ENCODE measurements at regions not wholly inside any gene's neighbourhood (a gene's known extent, or its start where the extent isn't known, plus 50 kb on each side); places are given as distances from the start of the nearest gene placed in this dataset.
"Not testable (repeated sequence)": the region's sequence is repeated elsewhere in the genome, so short reads cannot be mapped to it uniquely, and the experiment has no call there.

DNA sequence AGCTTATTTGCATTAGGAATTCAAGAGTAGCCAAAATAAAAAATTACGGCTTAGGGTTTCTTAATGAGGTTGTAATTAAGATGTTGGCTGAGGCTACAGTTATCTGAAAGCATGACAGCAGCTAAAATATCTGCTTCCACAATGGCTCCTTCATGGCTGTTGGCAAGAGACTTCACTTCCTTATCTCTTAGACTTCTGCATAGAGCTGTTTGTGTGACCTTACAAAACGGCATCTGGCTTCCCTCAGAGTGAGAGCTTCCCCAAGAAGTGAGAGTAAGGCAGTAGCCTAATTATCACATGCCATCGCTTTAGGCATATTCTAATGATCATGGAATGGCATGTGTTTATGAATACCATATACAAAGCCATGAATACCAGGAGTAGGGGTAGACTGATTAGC lies 57.6 kb downstream of the CCDC59 start:
- Mint-ChIP-seq H3K4me1 (ENCODE audit: low read depth in 2 of 2) (no peaks in the 10 kb centered on the region), H3K27ac (no peak overlapping the region), H3K27me3 (no peaks in the 10 kb centered on the region), H3K9me3 (peaks cover 2% of the 10 kb centered on the region), H3K4me3 (no peak overlapping the region), H3K36me3 (no peaks in the 10 kb centered on the region)
- no peak for DNase-seq (ENCODE audit: low spot score)
- no peak for ATAC-seq

- H3K27me3 Mint-ChIP-seq: no peaks in the 10 kb centered on the region
These were observed 58.7 kb downstream of the CCDC59 start for GRCh38 chr12:82299319-82300025.

DNA sequence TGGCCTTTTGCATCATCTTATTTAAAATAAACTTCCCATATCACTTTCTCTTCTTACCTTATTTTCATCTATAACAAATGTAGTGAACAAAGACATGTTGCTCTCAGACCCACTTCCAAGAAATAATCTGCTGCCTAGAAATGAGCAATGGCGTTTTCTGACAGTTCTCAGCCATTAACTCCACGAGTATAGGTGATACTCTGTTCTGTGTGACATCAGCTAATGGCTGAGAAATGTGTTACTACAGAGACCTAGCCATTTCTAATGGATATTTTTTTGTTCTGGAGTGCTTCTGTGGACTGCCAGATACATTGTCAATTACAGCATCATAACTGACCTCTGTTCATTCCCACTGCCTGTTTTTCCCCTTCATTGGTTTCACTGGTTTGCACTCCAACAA lies 67.8 kb downstream of the CCDC59 start:
- Mint-ChIP-seq H3K4me3 (no peak overlapping the region), H3K9me3 (no peaks in the 10 kb centered on the region), H3K27me3 (no peaks in the 10 kb centered on the region), H3K36me3 (no peaks in the 10 kb centered on the region), H3K4me1 (ENCODE audit: low read depth in 2 of 2) (no peaks in the 10 kb centered on the region), H3K27ac (no peak overlapping the region)
- DNase-seq (ENCODE audit: low spot score): no peak
- ATAC-seq: no peak

More at GRCh38 chr12:82299319-82300025, 58.7 kb downstream of the CCDC59 start:
- ATAC-seq (no peak), DNase-seq (ENCODE audit: low spot score) (no peak)
- Mint-ChIP-seq H3K9me3 (peaks cover 2% of the 10 kb centered on the region), H3K4me3 (no peak overlapping the region), H3K4me1 (ENCODE audit: low read depth in 2 of 2) (no peaks in the 10 kb centered on the region), H3K36me3 (no peaks in the 10 kb centered on the region), H3K27ac (no peak overlapping the region)

- H3K27me3 Mint-ChIP-seq; DNase-seq (ENCODE audit: low spot score); H3K4me1 Mint-ChIP-seq (ENCODE audit: low read depth in 2 of 2); H3K4me3 Mint-ChIP-seq; ATAC-seq; H3K36me3 Mint-ChIP-seq; H3K27ac Mint-ChIP-seq: not testable (repeated sequence)
- peaks cover 11% of the 10 kb centered on the region for H3K9me3 Mint-ChIP-seq
These were observed 76.9 kb downstream of the CCDC59 start for GRCh38 chr12:82281335-82281734.

DNA sequence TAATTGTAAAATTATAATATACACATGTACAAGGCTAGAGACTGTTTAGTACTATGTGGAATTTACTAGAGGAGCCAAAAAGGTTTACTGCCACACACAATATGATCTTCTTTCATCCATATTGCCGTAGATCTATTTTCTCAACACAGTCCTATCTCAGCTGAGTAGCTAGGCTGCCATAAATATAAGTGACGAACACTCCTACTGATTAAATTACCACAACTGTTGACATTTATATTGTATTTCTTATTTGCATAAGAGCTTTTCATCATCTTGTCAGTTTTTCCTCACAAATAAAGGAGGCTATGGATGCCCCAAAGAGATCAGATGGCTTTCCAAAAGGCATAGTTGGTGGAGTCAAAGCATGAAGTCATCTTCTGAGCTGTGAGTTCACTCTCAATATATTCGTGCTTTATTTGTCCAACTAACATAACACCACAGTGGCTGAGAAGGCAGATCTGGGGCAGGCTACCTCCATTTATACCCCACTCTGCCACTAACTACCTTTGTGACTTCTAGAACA lies 78.6 kb downstream of the CCDC59 start:
- DNase-seq (ENCODE audit: low spot score): no peak
- H3K36me3 Mint-ChIP-seq: no peaks in the 10 kb centered on the region
- no peak overlapping the region for H3K4me3 Mint-ChIP-seq
- no peaks in the 10 kb centered on the region for H3K4me1 Mint-ChIP-seq (ENCODE audit: low read depth in 2 of 2)
- no peak overlapping the region for H3K27ac Mint-ChIP-seq
- ATAC-seq: no peak
- H3K9me3 Mint-ChIP-seq: peaks cover 15% of the 10 kb centered on the region
- no peaks in the 10 kb centered on the region for H3K27me3 Mint-ChIP-seq

GRCh38 chr12:82277582-82277981 lies 80.6 kb downstream of the CCDC59 start:
- no peaks in the 10 kb centered on the region for H3K27me3 Mint-ChIP-seq
- no peaks in the 10 kb centered on the region for H3K4me1 Mint-ChIP-seq (ENCODE audit: low read depth in 2 of 2)
- no peak for DNase-seq (ENCODE audit: low spot score)
- H3K27ac Mint-ChIP-seq: no peak overlapping the region
- no peaks in the 10 kb centered on the region for H3K36me3 Mint-ChIP-seq
- H3K4me3 Mint-ChIP-seq: no peak overlapping the region
- peaks cover 15% of the 10 kb centered on the region for H3K9me3 Mint-ChIP-seq
- ATAC-seq: no peak

DNA sequence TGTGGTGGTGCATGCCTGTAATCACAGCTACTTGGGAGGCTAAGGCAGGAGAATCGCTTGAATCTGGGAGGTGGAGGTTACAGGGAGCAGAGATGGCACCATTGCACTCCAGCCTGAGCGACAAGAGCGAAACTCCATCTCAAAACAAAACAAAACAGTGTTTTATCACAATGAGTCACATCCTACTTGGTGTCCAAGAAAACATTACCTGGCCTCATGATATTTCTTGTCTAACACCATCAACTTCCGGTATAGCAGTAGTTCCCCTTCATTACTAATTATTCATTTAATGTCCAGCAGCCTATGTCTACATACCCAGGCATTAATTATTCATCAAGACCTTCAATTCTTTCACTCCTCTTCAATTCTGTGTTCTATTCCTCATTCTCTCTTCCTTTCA lies 115.5 kb downstream of the CCDC59 start:
- no peaks in the 10 kb centered on the region for H3K27me3 Mint-ChIP-seq
- no peak overlapping the region for H3K4me3 Mint-ChIP-seq
- peaks cover 7% of the 10 kb centered on the region for H3K36me3 Mint-ChIP-seq
- no peak overlapping the region for H3K27ac Mint-ChIP-seq
- H3K4me1 Mint-ChIP-seq (ENCODE audit: low read depth in 2 of 2): no peaks in the 10 kb centered on the region
- H3K9me3 Mint-ChIP-seq: peaks cover 15% of the 10 kb centered on the region
- ATAC-seq (no peak), DNase-seq (ENCODE audit: low spot score) (no peak)

- ATAC-seq: no peak
- DNase-seq (ENCODE audit: low spot score): no peak
- Mint-ChIP-seq H3K27ac (no peak overlapping the region), H3K36me3 (no peaks in the 10 kb centered on the region), H3K4me3 (no peak overlapping the region), H3K27me3 (no peaks in the 10 kb centered on the region), H3K9me3 (peaks cover 8% of the 10 kb centered on the region), H3K4me1 (ENCODE audit: low read depth in 2 of 2) (no peaks in the 10 kb centered on the region)
These were observed 132.3 kb downstream of the CCDC59 start for GRCh38 chr12:82225871-82226270.

GRCh38 chr12:82223426-82223825 lies 134.8 kb downstream of the CCDC59 start:
- H3K4me1 Mint-ChIP-seq (ENCODE audit: low read depth in 2 of 2): no peaks in the 10 kb centered on the region
- no peaks in the 10 kb centered on the region for H3K36me3 Mint-ChIP-seq
- H3K27ac Mint-ChIP-seq: no peak overlapping the region
- H3K4me3 Mint-ChIP-seq: no peak overlapping the region
- no peaks in the 10 kb centered on the region for H3K27me3 Mint-ChIP-seq
- peaks cover 8% of the 10 kb centered on the region for H3K9me3 Mint-ChIP-seq
- ATAC-seq (no peak), DNase-seq (ENCODE audit: low spot score) (no peak)

DNA sequence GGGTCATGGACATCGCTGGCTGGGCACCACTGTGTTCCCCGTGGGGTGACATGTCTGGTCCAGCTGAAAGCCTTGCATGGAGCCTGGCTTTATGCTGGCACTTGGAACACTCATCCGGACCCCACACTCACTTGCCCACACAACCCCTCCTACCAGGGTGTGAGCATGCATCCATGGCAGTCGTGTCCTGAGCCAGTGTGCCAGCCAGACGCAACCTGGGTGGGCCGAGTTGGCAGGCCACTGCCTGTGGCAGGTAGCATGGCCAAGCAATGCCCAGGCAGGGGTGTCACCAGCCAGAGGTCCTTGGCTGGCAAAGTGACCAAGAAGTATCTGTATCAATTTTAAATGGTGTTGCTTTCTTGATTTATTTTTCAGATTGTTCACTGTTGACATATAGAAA lies 141.7 kb downstream of the CCDC59 start:
- ATAC-seq (no peak), DNase-seq (ENCODE audit: low spot score) (no peak)
- H3K4me3 Mint-ChIP-seq: no peak overlapping the region
- no peaks in the 10 kb centered on the region for H3K9me3 Mint-ChIP-seq
- no peaks in the 10 kb centered on the region for H3K36me3 Mint-ChIP-seq
- no peaks in the 10 kb centered on the region for H3K27me3 Mint-ChIP-seq
- no peaks in the 10 kb centered on the region for H3K4me1 Mint-ChIP-seq (ENCODE audit: low read depth in 2 of 2)
- no peak overlapping the region for H3K27ac Mint-ChIP-seq

DNA sequence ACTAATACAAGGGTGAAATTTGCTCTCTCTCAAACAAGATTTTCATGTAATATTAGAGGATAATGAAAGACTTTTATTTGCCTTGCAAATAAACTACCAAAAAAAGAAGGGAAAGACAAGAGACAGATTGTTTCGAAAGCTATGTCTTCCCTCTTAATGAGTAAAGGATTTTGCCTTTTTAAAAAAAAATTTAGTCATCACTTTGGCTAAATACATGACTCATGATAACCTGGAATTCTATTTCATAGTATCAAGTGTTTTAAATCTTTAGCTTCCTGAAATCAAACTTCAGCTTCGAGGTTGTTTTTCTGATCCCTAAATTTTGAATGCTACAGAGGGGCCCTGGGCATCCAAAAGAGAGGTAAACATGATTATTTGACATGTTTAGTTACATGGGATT lies 144.4 kb downstream of the CCDC59 start:
- DNase-seq (ENCODE audit: low spot score): no peak
- Mint-ChIP-seq H3K36me3 (no peaks in the 10 kb centered on the region), H3K9me3 (peaks cover 3% of the 10 kb centered on the region), H3K4me3 (no peak overlapping the region), H3K27me3 (no peaks in the 10 kb centered on the region), H3K4me1 (ENCODE audit: low read depth in 2 of 2) (no peaks in the 10 kb centered on the region), H3K27ac (no peak overlapping the region)
- ATAC-seq: no peak

DNA sequence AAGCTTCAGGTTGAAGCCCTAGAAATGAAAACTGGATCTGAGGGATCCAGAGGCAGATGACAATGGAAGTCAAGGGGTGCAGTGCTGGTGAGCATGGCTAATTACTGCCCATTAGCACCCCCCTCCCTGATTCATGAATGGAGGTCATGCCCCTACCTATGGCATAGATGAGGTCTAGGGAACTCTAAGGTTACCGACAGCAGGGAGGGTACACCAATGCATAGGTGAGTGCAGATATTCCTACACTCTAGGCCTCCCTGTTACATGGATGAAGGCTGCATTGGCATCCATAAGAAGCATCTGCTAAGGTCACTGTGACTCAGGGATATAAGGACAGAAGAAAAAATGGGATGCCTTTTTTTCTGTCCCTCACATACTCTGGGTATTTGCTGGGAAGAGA lies 147.3 kb downstream of the CCDC59 start:
- no peak for DNase-seq (ENCODE audit: low spot score)
- Mint-ChIP-seq H3K9me3 (peaks cover 6% of the 10 kb centered on the region), H3K27ac (no peak overlapping the region), H3K27me3 (no peaks in the 10 kb centered on the region), H3K4me3 (no peak overlapping the region), H3K4me1 (ENCODE audit: low read depth in 2 of 2) (no peaks in the 10 kb centered on the region), H3K36me3 (no peaks in the 10 kb centered on the region)
- ATAC-seq: no peak

- H3K4me1 Mint-ChIP-seq (ENCODE audit: low read depth in 2 of 2): no peaks in the 10 kb centered on the region
- no peaks in the 10 kb centered on the region for H3K27me3 Mint-ChIP-seq
These were observed 148.7 kb downstream of the CCDC59 start for GRCh38 chr12:82209533-82209932.

DNA sequence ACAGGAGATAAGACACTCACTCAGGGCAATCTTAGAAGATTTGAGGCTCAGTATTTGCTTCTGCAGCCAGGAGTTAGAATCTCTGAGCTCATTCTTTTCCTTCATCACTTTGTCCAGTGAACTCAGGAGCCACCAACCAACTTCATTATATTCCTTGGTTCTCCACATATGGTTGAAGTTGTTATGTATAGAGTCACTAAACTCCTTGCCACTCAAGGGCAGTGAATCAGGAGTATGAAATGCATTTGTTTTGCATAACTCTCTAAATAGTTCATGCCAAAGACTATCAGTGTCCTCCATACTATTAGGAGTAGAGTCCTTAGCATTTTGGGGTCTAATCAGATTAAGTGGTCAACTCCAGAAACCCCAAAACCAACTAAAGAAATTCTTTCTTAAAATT lies 150.6 kb downstream of the CCDC59 start:
- no peak overlapping the region for H3K4me3 Mint-ChIP-seq
- H3K27ac Mint-ChIP-seq: no peak overlapping the region
- no peaks in the 10 kb centered on the region for H3K27me3 Mint-ChIP-seq
- ATAC-seq (no peak), DNase-seq (ENCODE audit: low spot score) (no peak)
- H3K36me3 Mint-ChIP-seq: no peaks in the 10 kb centered on the region
- no peaks in the 10 kb centered on the region for H3K4me1 Mint-ChIP-seq (ENCODE audit: low read depth in 2 of 2)
- peaks cover 12% of the 10 kb centered on the region for H3K9me3 Mint-ChIP-seq

More at GRCh38 chr12:82209533-82209932, 148.7 kb downstream of the CCDC59 start:
- H3K27ac Mint-ChIP-seq: no peak overlapping the region
- DNase-seq (ENCODE audit: low spot score) (no peak), ATAC-seq (no peak)
- H3K9me3 Mint-ChIP-seq: peaks cover 9% of the 10 kb centered on the region
- H3K36me3 Mint-ChIP-seq: no peaks in the 10 kb centered on the region
- H3K4me3 Mint-ChIP-seq: no peak overlapping the region

DNA sequence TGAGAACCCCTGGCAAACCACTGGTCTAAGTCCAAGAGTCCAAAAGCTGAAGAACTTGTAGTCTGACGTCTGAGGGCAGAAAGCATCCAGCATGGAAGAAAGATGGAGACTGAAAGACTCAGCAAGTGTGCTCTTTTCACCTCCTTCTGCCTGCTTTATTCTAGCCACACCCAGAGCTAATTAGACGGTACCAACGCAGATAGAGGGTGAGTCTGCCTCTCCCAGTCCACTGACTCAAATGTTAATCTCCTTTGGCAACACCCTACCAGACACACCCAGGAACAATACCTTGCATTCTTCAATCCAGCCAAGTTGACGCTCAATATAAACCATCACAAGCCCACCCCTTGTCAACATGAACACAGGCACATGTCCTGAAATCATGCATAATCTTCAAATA lies 155.1 kb downstream of the CCDC59 start:
- no peak for ATAC-seq
- H3K4me3 Mint-ChIP-seq: no peak overlapping the region
- H3K36me3 Mint-ChIP-seq: no peaks in the 10 kb centered on the region

More for the DNA sequence above, 155.1 kb downstream of the CCDC59 start:
- H3K4me1 Mint-ChIP-seq (ENCODE audit: low read depth in 2 of 2): no peaks in the 10 kb centered on the region
- no peaks in the 10 kb centered on the region for H3K27me3 Mint-ChIP-seq
- peaks cover 22% of the 10 kb centered on the region for H3K9me3 Mint-ChIP-seq
- no peak overlapping the region for H3K27ac Mint-ChIP-seq
- DNase-seq (ENCODE audit: low spot score): no peak
